C4-2B (cell line): ENCODE measurements at regions not wholly inside any gene's neighbourhood (a gene's known extent, or its start where the extent isn't known, plus 50 kb on each side); places are given as distances from the start of the nearest gene placed in this dataset.

ENCODE experiments used
- ZFX ChIP-seq: fragments of 450-650 bp; IDR thresholded peaks from 2 replicates; pipeline ENCODE4 v1.6.1; 2017
- TF ChIP-seq, protein P1 (sequence below): fragments of 450-650 bp; conservative IDR thresholded peaks from 2 replicates; pipeline ENCODE4 v1.5.1; 2017; ENCODE audit warnings: mild to moderate bottlenecking

DNA sequence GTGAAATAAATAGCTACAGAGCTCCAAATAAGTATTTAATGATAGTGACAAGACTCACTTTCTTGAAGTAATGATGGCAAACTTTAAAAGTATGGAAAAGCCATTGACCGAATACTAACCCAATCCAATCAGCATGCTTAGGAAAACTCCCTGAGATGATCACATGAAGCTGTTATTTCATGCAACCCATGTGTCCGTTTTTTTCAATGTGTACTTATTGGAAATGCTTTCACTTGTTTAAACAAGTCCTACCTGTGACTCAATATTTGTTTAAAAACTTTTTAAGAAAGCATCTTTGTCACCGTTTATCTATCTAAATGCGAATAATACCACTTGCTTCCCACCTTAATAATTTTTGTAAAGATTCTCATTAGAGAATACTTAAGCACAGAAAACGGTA, 185.8 kb downstream of the NRIP1 start:
- TF ChIP-seq, protein P1, sequence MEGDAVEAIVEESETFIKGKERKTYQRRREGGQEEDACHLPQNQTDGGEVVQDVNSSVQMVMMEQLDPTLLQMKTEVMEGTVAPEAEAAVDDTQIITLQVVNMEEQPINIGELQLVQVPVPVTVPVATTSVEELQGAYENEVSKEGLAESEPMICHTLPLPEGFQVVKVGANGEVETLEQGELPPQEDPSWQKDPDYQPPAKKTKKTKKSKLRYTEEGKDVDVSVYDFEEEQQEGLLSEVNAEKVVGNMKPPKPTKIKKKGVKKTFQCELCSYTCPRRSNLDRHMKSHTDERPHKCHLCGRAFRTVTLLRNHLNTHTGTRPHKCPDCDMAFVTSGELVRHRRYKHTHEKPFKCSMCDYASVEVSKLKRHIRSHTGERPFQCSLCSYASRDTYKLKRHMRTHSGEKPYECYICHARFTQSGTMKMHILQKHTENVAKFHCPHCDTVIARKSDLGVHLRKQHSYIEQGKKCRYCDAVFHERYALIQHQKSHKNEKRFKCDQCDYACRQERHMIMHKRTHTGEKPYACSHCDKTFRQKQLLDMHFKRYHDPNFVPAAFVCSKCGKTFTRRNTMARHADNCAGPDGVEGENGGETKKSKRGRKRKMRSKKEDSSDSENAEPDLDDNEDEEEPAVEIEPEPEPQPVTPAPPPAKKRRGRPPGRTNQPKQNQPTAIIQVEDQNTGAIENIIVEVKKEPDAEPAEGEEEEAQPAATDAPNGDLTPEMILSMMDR: no peak
- TF ChIP-seq ZFX: no peak
